Suprapubic skin (tissue), 4 donors: ENCODE measurements at regions not wholly inside any gene's neighbourhood (a gene's known extent, or its start where the extent isn't known, plus 50 kb on each side); places are given as distances from the start of the nearest gene placed in this dataset.

Experiments used
- EP300 ChIP-seq: sonication (generic); formaldehyde crosslinking; IDR thresholded peaks from one replicate; pipeline ENCODE4 v1.6.1; 2017; ENCODE audit warnings: antibody characterized with exemption
- POLR2A ChIP-seq, 2 donors: fragments of 450-650 bp; IDR thresholded peaks; one replicate each; pipeline ENCODE4 v1.6.1; 2017; ENCODE audit warnings: antibody characterized with exemption in 2 of 2, mild to moderate bottlenecking in 2 of 2, moderate library complexity in 2 of 2
- POLR2AphosphoS5 ChIP-seq, 3 donors: sonication (generic); formaldehyde crosslinking; IDR thresholded peaks; one replicate each; pipeline ENCODE4 v1.6.1; 2017; ENCODE audit warnings: antibody characterized with exemption in 3 of 3
- TF ChIP-seq, protein P1 (sequence below), 2 donors: fragments of 200-600 bp in 1 of 2; fragments of 450-650 bp in 1 of 2; sonication (generic) in 1 of 2; IDR thresholded peaks; one replicate each; pipeline ENCODE4 v1.5.1; 2016 to 2019; ENCODE audit warnings: antibody characterized with exemption in 2 of 2, mild to moderate bottlenecking in 1 of 2, moderate library complexity in 1 of 2

GRCh38 chr4:112975567-112976355 is 73.7 kb upstream of the ANK2 start:
- TF ChIP-seq, protein P1, sequence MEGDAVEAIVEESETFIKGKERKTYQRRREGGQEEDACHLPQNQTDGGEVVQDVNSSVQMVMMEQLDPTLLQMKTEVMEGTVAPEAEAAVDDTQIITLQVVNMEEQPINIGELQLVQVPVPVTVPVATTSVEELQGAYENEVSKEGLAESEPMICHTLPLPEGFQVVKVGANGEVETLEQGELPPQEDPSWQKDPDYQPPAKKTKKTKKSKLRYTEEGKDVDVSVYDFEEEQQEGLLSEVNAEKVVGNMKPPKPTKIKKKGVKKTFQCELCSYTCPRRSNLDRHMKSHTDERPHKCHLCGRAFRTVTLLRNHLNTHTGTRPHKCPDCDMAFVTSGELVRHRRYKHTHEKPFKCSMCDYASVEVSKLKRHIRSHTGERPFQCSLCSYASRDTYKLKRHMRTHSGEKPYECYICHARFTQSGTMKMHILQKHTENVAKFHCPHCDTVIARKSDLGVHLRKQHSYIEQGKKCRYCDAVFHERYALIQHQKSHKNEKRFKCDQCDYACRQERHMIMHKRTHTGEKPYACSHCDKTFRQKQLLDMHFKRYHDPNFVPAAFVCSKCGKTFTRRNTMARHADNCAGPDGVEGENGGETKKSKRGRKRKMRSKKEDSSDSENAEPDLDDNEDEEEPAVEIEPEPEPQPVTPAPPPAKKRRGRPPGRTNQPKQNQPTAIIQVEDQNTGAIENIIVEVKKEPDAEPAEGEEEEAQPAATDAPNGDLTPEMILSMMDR (IDR thresholded peaks at IDR 0.05): no peak
- TF ChIP-seq POLR2A (IDR thresholded peaks at IDR 0.05): no peak
- TF ChIP-seq POLR2AphosphoS5 (IDR thresholded peaks at IDR 0.05): no peak
- TF ChIP-seq EP300: no peak
